ENCODE measurements at regions not wholly inside any gene's neighbourhood (a gene's known extent, or its start where the extent isn't known, plus 50 kb on each side); places are given as distances from the start of the nearest gene placed in this dataset.
A peak's percentile ranks its signal among the peaks of the same experiment; 100 is the strongest.
"Not testable (repeated sequence)": the region's sequence is repeated elsewhere in the genome, so short reads cannot be mapped to it uniquely, and the experiment has no call there.

GRCh38 chr1:161440312-161440894, 64.9 kb upstream of the FCGR2A start:
- Histone ChIP-seq H3K27me3 (replicated peaks in 1 of 7) (peaks cover 0 to 56% (median 25%) of the 10 kb centered on the region in 7 donors), H3K27ac (peak overlapping the region in 5 of 8 donors; percentile 64 to 81 (median 77)), H3K4me1 (peaks cover 0 to 12% (median 7%) of the 10 kb centered on the region in 6 donors), H3K36me3 (no peaks in the 10 kb centered on the region), H3K9me3 (no peaks in the 10 kb centered on the region), H3K4me3 (peak overlapping the region; percentile 56 to 90 (median 69))
- WGBS, 5 donors, result 0 to 2% (median 0%) methylated on average over 7 to 55 of the region's 61 CpGs
- intact Hi-C loops (cut with DNase I; ENCODE audit: low total_unique reads), result no loop called here
- DNase-seq, result peak; percentile 91
- TF ChIP-seq CTCF (IDR thresholded peaks at IDR 0.05 in 8 of 11, conservative IDR thresholded peaks at IDR 0.05 in 3 of 11), result peak in 9 of 11 experiments; percentile 16 to 74 (median 61)
- TF ChIP-seq POLR2A (IDR thresholded peaks at IDR 0.05), result no peak
- peak in 2 of 3 donors; percentile 26 to 50 for TF ChIP-seq POLR2AphosphoS5 (IDR thresholded peaks at IDR 0.05)

GRCh38 chr1:161439280-161440232, 65.7 kb upstream of the FCGR2A start:
- no peak overlapping the region for H3K27ac ChIP-seq
- no peaks in the 10 kb centered on the region for H3K36me3 ChIP-seq
- intact Hi-C loops (cut with DNase I; ENCODE audit: low total_unique reads), result no loop called here
- H3K4me3 ChIP-seq, result peak overlapping the region; percentile 18 to 90 (median 64)
- peaks cover 0 to 52% (median 21%) of the 10 kb centered on the region in 7 donors for H3K27me3 ChIP-seq (replicated peaks in 1 of 7)
- 18 to 34% (median 20%) methylated on average over 40 to 44 of the region's 44 CpGs for WGBS, 5 donors
- H3K9me3 ChIP-seq, result no peaks in the 10 kb centered on the region
- TF ChIP-seq POLR2AphosphoS5 (IDR thresholded peaks at IDR 0.05) (no peak), POLR2A (IDR thresholded peaks at IDR 0.05) (no peak), CTCF (IDR thresholded peaks at IDR 0.05 in 8 of 11, conservative IDR thresholded peaks at IDR 0.05 in 3 of 11) (no peak)
- peak; percentile 76 for DNase-seq
- peaks cover 0 to 12% (median 7%) of the 10 kb centered on the region in 6 donors for H3K4me1 ChIP-seq

GRCh38 chr1:161433191-161433590, 65.5 kb upstream of the CFAP126 start:
- H3K36me3 ChIP-seq; H3K27ac ChIP-seq; H3K9me3 ChIP-seq; H3K4me3 ChIP-seq; intact Hi-C loops (cut with DNase I; ENCODE audit: low total_unique reads); DNase-seq; H3K4me1 ChIP-seq: not testable (repeated sequence)
- WGBS, 5 donors, result 84 to 94% (median 88%) methylated on average over 4 to 5 of the region's 5 CpGs
- peaks cover 0 to 61% (median 8%) of the 10 kb centered on the region in 7 donors for H3K27me3 ChIP-seq (replicated peaks in 1 of 7)

GRCh38 chr1:161432091-161432490, 64.4 kb upstream of the CFAP126 start:
- intact Hi-C loops (cut with DNase I; ENCODE audit: low total_unique reads), result no loop called here
- no peaks in the 10 kb centered on the region for H3K9me3 ChIP-seq
- H3K27me3 ChIP-seq (replicated peaks in 1 of 7), result peaks cover 0 to 61% (median 17%) of the 10 kb centered on the region in 7 donors
- no peak for TF ChIP-seq POLR2AphosphoS5 (IDR thresholded peaks at IDR 0.05)
- no peak for DNase-seq
- H3K27ac ChIP-seq, result no peak overlapping the region
- peaks cover 0 to 10% (median 1%) of the 10 kb centered on the region in 6 donors for H3K4me1 ChIP-seq
- peaks cover 0 to 5% (median 0%) of the 10 kb centered on the region in 6 donors for H3K36me3 ChIP-seq
- WGBS, 5 donors, result 77 to 88% (median 82%) methylated on average over 2 of the region's 2 CpGs
- no peak overlapping the region for H3K4me3 ChIP-seq
